HepG2 (cell line): ENCODE measurements at regions not wholly inside any gene's neighbourhood (a gene's known extent, or its start where the extent isn't known, plus 50 kb on each side); places are given as distances from the start of the nearest gene placed in this dataset.

Source experiments
- ATAC-seq: fragments of 200-7000 bp; cut with Tn5 transposase; 3 replicates; pipeline ENCODE4 v1.9.1; 2020; ENCODE audit warnings: mild to moderate bottlenecking, moderate library complexity
- BruUV-seq: library from RNA; stranded (reverse); fragments of 400-500 nt; replicated peaks from 2 replicates; lab custom pipeline; 2021; lab: Mats Ljungman, UMichigan
- CTCF ChIA-PET: fragments of 300-600 bp; formaldehyde crosslinking; extraction: SDS; loops from one replicate; lab custom pipeline; 2021; ENCODE audit warnings: low total read pairs, inconsistent platforms, low intra/inter-chr PET ratio; lab: Yijun Ruan, JAX
- POLR2A ChIA-PET: fragments of 350-600 bp; sonication (Branson Sonifier 250); formaldehyde crosslinking; loops from one replicate; lab custom pipeline; 2020; ENCODE audit warnings: antibody characterized with exemption, inconsistent platforms; lab: Yijun Ruan, JAX
- DNase-seq: peaks from one replicate; pipeline ENCODE4 v3.0.0-alpha.2; 2015; ENCODE audit warnings: low spot score
- FAIRE-seq: peaks from 3 replicates; lab custom pipeline; 2011; peaks lifted over from hg19 to GRCh38; lab: Jason Lieb, UNC
- H2AFZ ChIP-seq: one replicate; pipeline ENCODE4 v1.6.1; 2011; ENCODE audit warnings: low read length, inconsistent platforms
- H3K27ac ChIP-seq: fragments of 300-600 bp; 3 replicates; pipeline ENCODE4 v1.8.0; 2011; ENCODE audit warnings: mixed run types, mild to moderate bottlenecking, mixed read lengths, low read length, inconsistent platforms; ENCODE audit not compliant: insufficient read depth; ENCODE audit errors: extremely low read length
- H3K27me3 ChIP-seq, 2 experiments: fragments of 200-600 bp in 1 of 2; 2 replicates in 1 of 2; 3 replicates in 1 of 2; pipeline versions ENCODE4 v1.6.0 to v1.8.0; 2011; ENCODE audit warnings: low read length in 2 of 2, mild to moderate bottlenecking in 2 of 2, moderate library complexity in 2 of 2, inconsistent platforms in 1 of 2; ENCODE audit not compliant: insufficient read depth in 2 of 2, control insufficient read depth in 1 of 2
- H3K36me3 ChIP-seq, 2 experiments: fragments of 200-600 bp in 1 of 2; replicated peaks in 1 of 2; 2 replicates in 1 of 2; 3 replicates in 1 of 2; pipeline versions ENCODE4 v1.5.1 to v1.8.0; 2011; ENCODE audit warnings: low read length in 2 of 2, inconsistent platforms in 1 of 2; ENCODE audit not compliant: insufficient read depth in 2 of 2, control insufficient read depth in 1 of 2
- H3K4me1 ChIP-seq: 2 replicates; pipeline ENCODE4 v1.5.1; 2012; ENCODE audit warnings: low read length, inconsistent platforms; ENCODE audit not compliant: insufficient read depth
- H3K4me2 ChIP-seq: 2 replicates; pipeline ENCODE4 v1.6.0; 2011; ENCODE audit warnings: low read depth, low read length, inconsistent platforms
- H3K4me3 ChIP-seq, 3 experiments: fragments of 200-600 bp in 1 of 3; sonication (generic), shearing (Covaris generic) in 1 of 3; replicated peaks in 1 of 3; 2 replicates each; pipeline ENCODE4 v1.5.1; 2011 to 2016; ENCODE audit warnings: low read length in 3 of 3, inconsistent platforms in 2 of 3, low read depth in 2 of 3, mild to moderate bottlenecking in 2 of 3, control low read depth in 1 of 3, mixed read lengths in 1 of 3; ENCODE audit not compliant: insufficient read depth in 1 of 3
- H3K79me2 ChIP-seq: one replicate; pipeline ENCODE4 v1.6.1; 2011; ENCODE audit warnings: low read length, inconsistent platforms; ENCODE audit not compliant: insufficient read depth
- H3K9ac ChIP-seq: 2 replicates; pipeline ENCODE4 v1.6.0; 2011; ENCODE audit warnings: mild to moderate bottlenecking, low read depth, low read length, inconsistent platforms; ENCODE audit not compliant: insufficient read depth
- H3K9me3 ChIP-seq: 2 replicates; pipeline ENCODE4 v1.5.1; 2012; ENCODE audit warnings: mild to moderate bottlenecking, low read length
- H4K20me1 ChIP-seq: 2 replicates; pipeline ENCODE4 v1.6.0; 2011; ENCODE audit warnings: inconsistent platforms, mild to moderate bottlenecking, low read length, moderate library complexity; ENCODE audit not compliant: insufficient read depth
- HOXA5 ChIP-seq: sonication (generic); formaldehyde crosslinking; IDR thresholded peaks from 2 replicates; pipeline ENCODE4 v1.4.0; 2020; ENCODE audit warnings: missing genetic modification reagents
- JUNB ChIP-seq: sonication (generic); formaldehyde crosslinking; IDR thresholded peaks from 2 replicates; pipeline ENCODE4 v1.8.0; 2022; ENCODE audit warnings: missing genetic modification reagents, mild to moderate bottlenecking, borderline replicate concordance
- STAG1 ChIP-seq: sonication (generic); formaldehyde crosslinking; IDR thresholded peaks from 2 replicates; pipeline ENCODE4 v1.4.0; 2020; ENCODE audit warnings: missing genetic modification reagents
- TBP ChIP-seq: sonication (generic); formaldehyde crosslinking; IDR thresholded peaks from 2 replicates; pipeline ENCODE4 v1.5.0; 2020; ENCODE audit warnings: missing genetic modification reagents
- ZNF138 ChIP-seq: sonication (generic); formaldehyde crosslinking; IDR thresholded peaks from 2 replicates; pipeline ENCODE4 v1.5.0; 2020; ENCODE audit warnings: mild to moderate bottlenecking, low read depth, missing genetic modification reagents
- ZNF562 ChIP-seq: sonication (generic); formaldehyde crosslinking; IDR thresholded peaks from 2 replicates; pipeline ENCODE4 v1.8.0; 2022; ENCODE audit warnings: missing genetic modification reagents, borderline replicate concordance
- WGBS: methylation state at CpG from one replicate; pipeline ENCODE4 v1.1.6; 2017; ENCODE audit warnings: low lambda C conversion rate; 5-methylcytosine and 5-hydroxymethylcytosine counted together
- in situ Hi-C: cut with HindIII; loops from 2 replicates; pipeline ENCODE4 v1.10.0; 2017; ENCODE audit warnings: low pct_unique_long_range_greater_than_20kb; ENCODE audit not compliant: extremely low pct_ligation_motif_present
- intact Hi-C: fragments of 100-400 bp; cut with micrococcal nuclease; formaldehyde crosslinking; loops from one replicate; pipeline ENCODE4 v1.10.0; 2022; ENCODE audit not compliant: unreplicated experiment
- TF ChIP-seq, protein P1 (sequence below): sonication (generic); formaldehyde crosslinking; IDR thresholded peaks from 2 replicates; pipeline ENCODE4 v1.8.0; 2022; ENCODE audit warnings: missing genetic modification reagents, mild to moderate bottlenecking, moderate library complexity, borderline replicate concordance

DNA sequence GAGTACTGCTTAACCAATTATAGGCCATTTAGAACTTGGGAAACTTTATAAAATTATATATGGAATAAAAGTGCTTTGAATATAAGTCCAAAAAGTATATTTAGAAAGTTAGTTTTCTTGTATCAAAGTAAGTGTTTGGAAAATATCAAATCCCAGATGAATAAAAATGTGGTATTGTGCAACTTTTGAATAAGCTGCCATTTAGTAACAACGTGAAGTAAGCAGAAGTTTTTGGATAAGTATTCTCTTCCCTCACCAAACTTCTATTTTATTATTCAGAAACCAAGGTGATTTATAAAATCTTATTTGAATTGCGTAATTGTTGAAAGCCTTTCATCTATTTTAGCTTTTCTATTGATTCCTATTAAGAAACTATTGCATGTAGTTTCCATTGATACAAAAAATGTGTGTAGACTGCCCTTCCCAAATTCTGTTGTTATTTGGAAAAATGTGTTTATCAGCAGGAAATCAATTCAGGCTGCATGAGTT, 806.2 kb downstream of the NSUN3 start:
- no peaks in the 10 kb centered on the region for H3K27me3 ChIP-seq
- H3K4me1 ChIP-seq = no peaks in the 10 kb centered on the region
- TF ChIP-seq, protein P1, sequence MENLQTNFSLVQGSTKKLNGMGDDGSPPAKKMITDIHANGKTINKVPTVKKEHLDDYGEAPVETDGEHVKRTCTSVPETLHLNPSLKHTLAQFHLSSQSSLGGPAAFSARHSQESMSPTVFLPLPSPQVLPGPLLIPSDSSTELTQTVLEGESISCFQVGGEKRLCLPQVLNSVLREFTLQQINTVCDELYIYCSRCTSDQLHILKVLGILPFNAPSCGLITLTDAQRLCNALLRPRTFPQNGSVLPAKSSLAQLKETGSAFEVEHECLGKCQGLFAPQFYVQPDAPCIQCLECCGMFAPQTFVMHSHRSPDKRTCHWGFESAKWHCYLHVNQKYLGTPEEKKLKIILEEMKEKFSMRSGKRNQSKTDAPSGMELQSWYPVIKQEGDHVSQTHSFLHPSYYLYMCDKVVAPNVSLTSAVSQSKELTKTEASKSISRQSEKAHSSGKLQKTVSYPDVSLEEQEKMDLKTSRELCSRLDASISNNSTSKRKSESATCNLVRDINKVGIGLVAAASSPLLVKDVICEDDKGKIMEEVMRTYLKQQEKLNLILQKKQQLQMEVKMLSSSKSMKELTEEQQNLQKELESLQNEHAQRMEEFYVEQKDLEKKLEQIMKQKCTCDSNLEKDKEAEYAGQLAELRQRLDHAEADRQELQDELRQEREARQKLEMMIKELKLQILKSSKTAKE = no peak
- TF ChIP-seq JUNB (CRISPR knock-in tag) (no peak), HOXA5 (CRISPR knock-in tag) (no peak), TBP (CRISPR knock-in tag) (no peak)
- TF ChIP-seq, all 625 proteins: peak for 0
- Histone ChIP-seq H3K4me2 (no peak overlapping the region), H3K9ac (no peak overlapping the region), H4K20me1 (no peaks in the 10 kb centered on the region), H3K36me3 (no peaks in the 10 kb centered on the region), H3K9me3 (peaks cover 13% of the 10 kb centered on the region), H3K27ac (no peak overlapping the region), H3K4me3 (no peak overlapping the region), H3K79me2 (no peaks in the 10 kb centered on the region), H2AFZ (no peak overlapping the region)
- ChIA-PET POLR2A (no interaction called here), CTCF (no interaction called here)
- DNase-seq (no peak), ATAC-seq (no peak), FAIRE-seq (no peak)
- WGBS = 12% methylated on average over 2 of the region's 2 CpGs
- no TSS peak for BruUV-seq
- in situ Hi-C loops (no loop called here), intact Hi-C loops (no loop called here)

DNA sequence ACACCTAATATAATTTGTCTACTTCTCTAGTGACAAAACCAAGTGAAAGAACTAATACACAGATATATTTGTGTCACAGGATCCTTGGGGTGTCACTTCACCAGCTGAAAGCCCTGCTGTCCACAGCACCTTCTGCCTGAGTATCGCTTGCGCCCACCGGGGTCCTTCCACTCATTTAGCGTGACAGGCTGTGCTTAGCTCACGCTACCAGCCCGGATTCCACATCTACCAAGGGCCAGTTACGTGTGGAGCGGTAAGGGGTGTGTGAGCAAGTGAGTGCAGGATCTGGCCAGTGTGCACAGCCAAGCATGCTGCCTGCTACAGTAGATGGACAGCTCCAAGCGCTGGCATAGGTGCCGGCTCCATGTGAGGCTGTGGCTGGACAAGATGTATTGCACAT, 810.9 kb downstream of the NSUN3 start:
- CTCF ChIA-PET = no interaction called here
- 26% methylated on average over 10 of the region's 10 CpGs for WGBS

More for the DNA sequence above, 810.9 kb downstream of the NSUN3 start:
- no peaks in the 10 kb centered on the region for H3K4me1 ChIP-seq
- H3K9ac ChIP-seq = no peak overlapping the region
- no peaks in the 10 kb centered on the region for H3K79me2 ChIP-seq
- H3K4me2 ChIP-seq = no peak overlapping the region
- in situ Hi-C loops = no loop called here
- H3K27ac ChIP-seq = no peak overlapping the region
- intact Hi-C loops = no loop called here
- H3K4me3 ChIP-seq = no peak overlapping the region
- no peaks in the 10 kb centered on the region for H4K20me1 ChIP-seq
- FAIRE-seq = no peak
- no peaks in the 10 kb centered on the region for H3K27me3 ChIP-seq
- H2AFZ ChIP-seq = no peak overlapping the region
- no peak for DNase-seq
- BruUV-seq = no TSS peak
- no peaks in the 10 kb centered on the region for H3K36me3 ChIP-seq
- H3K9me3 ChIP-seq = no peaks in the 10 kb centered on the region
- ATAC-seq = no peak; the same call in 2 of the 3 replicates
- no peak for TF ChIP-seq ZNF562 (CRISPR knock-in tag)
- no peak for TF ChIP-seq ZNF138 (CRISPR knock-in tag)
- no peak for TF ChIP-seq STAG1 (CRISPR knock-in tag)
- POLR2A ChIA-PET = no interaction called here
